Karpas-422 (cell line): ENCODE measurements at regions not wholly inside any gene's neighbourhood (a gene's known extent, or its start where the extent isn't known, plus 50 kb on each side); places are given as distances from the start of the nearest gene placed in this dataset.

Experiments
- DNase-seq: peaks from one replicate; pipeline ENCODE4 v3.0.0-alpha.2; 2015
- H2AFZ ChIP-seq: fragments of 200-600 bp; sonication (generic); 2 replicates; pipeline ENCODE4 v1.6.1; 2014; ENCODE audit warnings: antibody characterized with exemption, low read length, mixed read lengths
- H3K27ac ChIP-seq: fragments of 200-600 bp; sonication (generic); 2 replicates; pipeline ENCODE4 v1.5.1; 2014; ENCODE audit warnings: mild to moderate bottlenecking, low read length, moderate library complexity
- H3K27me3 ChIP-seq: fragments of 200-600 bp; sonication (generic); 2 replicates; pipeline ENCODE4 v1.6.1; 2014; ENCODE audit warnings: low read length, mixed read lengths
- H3K36me3 ChIP-seq: fragments of 200-600 bp; sonication (generic); 2 replicates; pipeline ENCODE4 v1.6.1; 2014; ENCODE audit warnings: low read length, mixed read lengths; ENCODE audit not compliant: insufficient read depth
- H3K4me1 ChIP-seq: fragments of 200-600 bp; sonication (generic); 2 replicates; pipeline ENCODE4 v1.6.1; 2014; ENCODE audit warnings: mild to moderate bottlenecking, low read length, mixed read lengths
- H3K4me2 ChIP-seq: fragments of 200-600 bp; sonication (generic); 2 replicates; pipeline ENCODE4 v1.6.1; 2014; ENCODE audit warnings: low read length, low read depth, mild to moderate bottlenecking; ENCODE audit not compliant: poor library complexity, severe bottlenecking
- H3K4me3 ChIP-seq: fragments of 200-600 bp; sonication (generic); 2 replicates; pipeline ENCODE4 v1.5.1; 2014; ENCODE audit warnings: mild to moderate bottlenecking, antibody characterized with exemption, low read length, mixed read lengths
- H3K79me2 ChIP-seq: fragments of 200-600 bp; sonication (generic); 2 replicates; pipeline ENCODE4 v1.6.1; 2014; ENCODE audit warnings: mild to moderate bottlenecking, low read length, mixed read lengths
- H3K9ac ChIP-seq: fragments of 200-600 bp; sonication (generic); 2 replicates; pipeline ENCODE4 v1.6.0; 2014; ENCODE audit warnings: low read length
- H3K9me2 ChIP-seq: fragments of 200-600 bp; sonication (generic), shearing (Covaris generic); replicated peaks from 2 replicates; pipeline ENCODE4 v1.6.0; 2014; ENCODE audit warnings: mild to moderate bottlenecking, low read length, moderate library complexity; ENCODE audit not compliant: insufficient read depth
- H3K9me3 ChIP-seq: fragments of 300-700, 200-600 bp; sonication (generic); 2 replicates; pipeline ENCODE4 v1.6.1; 2014; ENCODE audit warnings: low read length, mixed read lengths
- H4K20me1 ChIP-seq: fragments of 200-600 bp; sonication (generic); 2 replicates; pipeline ENCODE4 v1.6.1; 2014; ENCODE audit warnings: mild to moderate bottlenecking, antibody characterized with exemption, low read length, low read depth; ENCODE audit not compliant: insufficient read depth

DNA sequence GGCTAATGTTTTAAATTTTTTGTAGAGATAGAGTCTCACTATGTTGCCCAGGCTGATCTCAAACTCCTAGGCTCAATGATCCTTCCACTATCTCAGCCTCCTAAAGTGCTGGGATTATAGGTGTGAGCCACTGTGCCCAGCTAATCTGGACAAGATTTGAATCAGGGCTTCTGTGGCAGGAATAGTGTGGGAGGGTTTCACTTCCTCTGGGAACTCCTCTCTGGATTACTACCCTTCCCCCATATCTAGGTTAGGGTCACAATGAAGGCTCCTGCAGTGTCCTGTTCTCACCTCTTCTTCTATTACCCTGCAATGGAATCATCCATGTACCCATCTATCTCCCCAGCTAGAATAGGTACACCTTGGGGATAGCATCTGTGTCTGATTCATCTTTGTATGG, 133.6 kb upstream of the RAB4A start:
- Histone ChIP-seq H3K4me1 (no peaks in the 10 kb centered on the region), H3K36me3 (no peaks in the 10 kb centered on the region), H3K4me2 (no peak overlapping the region)

DNA sequence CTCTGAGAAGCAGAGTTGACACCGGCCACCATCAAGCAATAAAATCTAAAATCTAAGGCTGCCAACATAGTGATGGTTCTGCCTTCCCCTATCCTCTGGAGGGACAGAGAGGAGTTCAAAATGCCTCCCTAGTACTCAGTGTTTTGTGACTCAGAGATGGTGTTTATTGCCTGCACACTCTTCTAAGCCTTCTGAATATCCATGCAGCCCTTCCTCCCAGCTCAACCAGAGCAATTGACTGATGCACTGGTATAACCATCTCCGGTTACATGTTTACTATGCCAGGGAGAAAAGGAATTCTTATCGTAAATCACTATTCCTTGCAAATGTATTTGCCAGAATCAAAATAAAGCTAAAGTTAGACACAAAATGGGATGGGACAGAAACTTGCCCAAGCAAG, 132.9 kb upstream of the RAB4A start:
- H3K4me1 ChIP-seq, result no peaks in the 10 kb centered on the region
- H3K9me2 ChIP-seq, result no peaks in the 10 kb centered on the region
- H3K27me3 ChIP-seq, result no peaks in the 10 kb centered on the region
- no peak for DNase-seq
- no peak overlapping the region for H3K9ac ChIP-seq
- no peak overlapping the region for H2AFZ ChIP-seq
- no peaks in the 10 kb centered on the region for H3K79me2 ChIP-seq
- no peaks in the 10 kb centered on the region for H3K9me3 ChIP-seq
- H3K36me3 ChIP-seq, result no peaks in the 10 kb centered on the region
- H4K20me1 ChIP-seq, result no peaks in the 10 kb centered on the region
- no peak overlapping the region for H3K4me3 ChIP-seq
- H3K27ac ChIP-seq, result no peak overlapping the region
- no peak overlapping the region for H3K4me2 ChIP-seq

More for the DNA sequence above, 133.6 kb upstream of the RAB4A start:
- Histone ChIP-seq H3K27ac (no peak overlapping the region), H3K4me3 (no peak overlapping the region), H3K9ac (no peak overlapping the region), H3K79me2 (no peaks in the 10 kb centered on the region), H3K9me2 (no peaks in the 10 kb centered on the region), H3K27me3 (no peaks in the 10 kb centered on the region), H4K20me1 (no peaks in the 10 kb centered on the region), H3K9me3 (no peaks in the 10 kb centered on the region), H2AFZ (no peak overlapping the region)
- no peak for DNase-seq

DNA sequence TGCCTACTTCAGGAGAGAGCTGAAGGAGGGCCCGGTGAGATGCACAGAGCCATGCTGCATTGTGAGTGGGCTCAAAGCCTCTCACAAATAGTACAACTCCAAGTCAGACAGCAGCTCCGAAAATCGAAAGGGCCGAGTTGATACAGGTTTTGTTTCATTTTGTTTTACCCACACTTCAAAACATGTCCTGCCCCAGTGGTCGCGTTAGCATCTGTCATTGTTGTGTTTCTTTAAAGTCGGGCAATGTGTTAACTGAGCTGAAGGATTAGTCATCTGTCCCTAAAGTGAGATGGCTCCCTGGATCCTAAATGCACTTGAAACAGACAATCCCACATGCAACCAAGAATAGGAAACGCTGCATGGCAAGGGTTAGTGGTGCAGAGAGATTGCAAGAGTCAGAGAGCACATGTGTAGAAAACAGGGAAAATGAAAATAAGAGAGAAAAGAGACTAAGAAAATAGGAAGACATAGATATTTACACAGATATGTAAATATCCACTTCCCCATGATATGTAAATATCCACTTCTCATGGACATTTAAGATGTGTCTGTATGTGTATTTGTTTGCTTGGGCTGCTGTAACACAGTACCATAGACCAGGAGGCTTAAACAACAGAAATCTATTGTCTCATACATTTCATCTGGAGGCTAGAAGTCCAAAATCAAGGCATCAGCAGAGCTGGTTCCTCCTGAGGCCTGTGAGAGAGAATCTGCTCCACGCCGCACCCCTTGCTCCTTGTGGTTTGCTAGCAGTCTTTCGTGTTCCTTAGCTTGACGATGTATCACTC, 131.4 kb upstream of the RAB4A start:
- no peak overlapping the region for H3K9ac ChIP-seq
- no peaks in the 10 kb centered on the region for H3K4me1 ChIP-seq
- H3K27me3 ChIP-seq, result no peaks in the 10 kb centered on the region
- H3K4me3 ChIP-seq, result no peak overlapping the region
- no peak for DNase-seq
- H3K79me2 ChIP-seq, result no peaks in the 10 kb centered on the region
- H2AFZ ChIP-seq, result no peak overlapping the region
- no peaks in the 10 kb centered on the region for H3K36me3 ChIP-seq
- H3K9me3 ChIP-seq, result no peaks in the 10 kb centered on the region
- H4K20me1 ChIP-seq, result no peaks in the 10 kb centered on the region
- no peak overlapping the region for H3K27ac ChIP-seq
- H3K9me2 ChIP-seq, result no peaks in the 10 kb centered on the region
- H3K4me2 ChIP-seq, result no peak overlapping the region

DNA sequence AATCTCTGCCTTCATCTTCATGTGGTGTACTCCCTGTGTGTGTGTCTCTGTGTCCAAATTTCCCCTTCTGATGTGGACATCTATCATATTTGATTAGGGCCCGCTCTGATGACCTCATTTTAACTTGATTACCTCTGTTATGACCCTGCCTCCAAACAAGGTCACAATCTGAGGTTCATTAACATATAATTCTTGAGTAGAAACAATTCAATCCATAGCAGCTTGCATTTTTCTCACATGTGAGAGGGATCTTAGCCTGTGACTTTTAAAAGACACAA, 130.9 kb upstream of the RAB4A start:
- Histone ChIP-seq H3K27me3 (no peaks in the 10 kb centered on the region), H3K4me2 (no peak overlapping the region), H4K20me1 (no peaks in the 10 kb centered on the region), H3K9me3 (no peaks in the 10 kb centered on the region), H2AFZ (no peak overlapping the region), H3K36me3 (no peaks in the 10 kb centered on the region), H3K4me3 (no peak overlapping the region), H3K9me2 (no peaks in the 10 kb centered on the region), H3K79me2 (no peaks in the 10 kb centered on the region), H3K27ac (no peak overlapping the region), H3K4me1 (no peaks in the 10 kb centered on the region), H3K9ac (no peak overlapping the region)
- no peak for DNase-seq

DNA sequence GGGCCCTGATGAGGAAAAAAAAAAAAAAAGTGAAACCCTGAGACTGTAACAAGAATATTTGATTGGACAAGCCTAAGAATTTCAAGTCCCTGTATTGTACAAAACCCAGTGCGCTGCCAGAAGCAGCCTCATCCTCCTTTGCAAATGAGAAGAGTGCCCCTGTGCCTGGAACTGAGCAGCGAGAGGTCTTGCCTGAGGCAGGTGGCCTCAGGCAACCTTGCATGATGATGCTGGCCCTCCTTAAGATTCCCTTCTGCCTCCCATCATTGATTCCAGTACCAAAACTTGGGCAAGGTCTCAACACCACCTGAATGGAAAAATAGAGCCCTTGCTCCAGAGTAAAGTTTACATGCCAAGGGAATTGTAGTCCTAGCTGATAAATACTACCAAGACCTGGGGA, 129.6 kb upstream of the RAB4A start:
- no peaks in the 10 kb centered on the region for H3K27me3 ChIP-seq
- H3K4me1 ChIP-seq, result no peaks in the 10 kb centered on the region
- no peak overlapping the region for H3K9ac ChIP-seq
- H3K9me2 ChIP-seq, result no peaks in the 10 kb centered on the region
- no peak for DNase-seq
- no peak overlapping the region for H2AFZ ChIP-seq
- H3K36me3 ChIP-seq, result no peaks in the 10 kb centered on the region
- no peak overlapping the region for H3K4me3 ChIP-seq
- H4K20me1 ChIP-seq, result no peaks in the 10 kb centered on the region
- no peak overlapping the region for H3K27ac ChIP-seq
- no peak overlapping the region for H3K4me2 ChIP-seq
- no peaks in the 10 kb centered on the region for H3K9me3 ChIP-seq
- no peaks in the 10 kb centered on the region for H3K79me2 ChIP-seq

DNA sequence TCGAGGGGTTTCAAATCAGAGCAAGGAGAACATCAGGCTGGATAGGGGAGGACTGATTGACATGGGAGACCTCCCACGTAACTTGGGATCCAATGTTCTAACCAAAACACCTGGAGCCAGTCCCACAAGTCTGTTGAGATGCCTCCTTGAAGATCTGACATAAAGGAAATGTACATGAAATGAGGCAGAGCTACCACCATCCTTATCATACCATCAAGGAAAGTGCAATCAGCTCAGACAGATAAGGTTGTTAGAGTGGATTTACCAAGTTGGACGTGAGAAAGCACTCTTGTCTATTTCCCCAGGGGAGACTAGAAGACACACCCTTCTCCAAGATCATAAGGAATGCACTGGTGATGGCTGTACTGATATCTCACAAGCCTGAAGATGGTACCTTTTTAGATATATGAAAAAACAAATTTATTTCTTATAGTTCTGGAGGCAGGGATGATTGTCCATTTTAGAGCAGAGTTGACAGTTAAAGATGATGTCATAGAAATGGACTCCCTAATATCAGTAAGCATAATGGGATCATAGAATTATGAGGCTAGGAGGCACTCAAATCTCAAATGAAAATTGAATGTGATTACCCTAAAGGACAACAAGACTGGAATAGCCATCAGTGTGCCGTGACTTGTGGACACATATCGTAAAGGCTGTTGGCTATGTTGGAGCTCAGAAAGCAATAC, 129.1 kb upstream of the RAB4A start:
- H3K27ac ChIP-seq, result no peak overlapping the region
- no peaks in the 10 kb centered on the region for H3K9me2 ChIP-seq
- no peaks in the 10 kb centered on the region for H3K9me3 ChIP-seq
- no peak for DNase-seq
- no peak overlapping the region for H3K4me3 ChIP-seq
- no peaks in the 10 kb centered on the region for H3K27me3 ChIP-seq
- no peaks in the 10 kb centered on the region for H3K4me1 ChIP-seq
- no peak overlapping the region for H2AFZ ChIP-seq
- H3K36me3 ChIP-seq, result no peaks in the 10 kb centered on the region
- H3K9ac ChIP-seq, result no peak overlapping the region
- no peak overlapping the region for H3K4me2 ChIP-seq
- H4K20me1 ChIP-seq, result no peaks in the 10 kb centered on the region
- H3K79me2 ChIP-seq, result no peaks in the 10 kb centered on the region

DNA sequence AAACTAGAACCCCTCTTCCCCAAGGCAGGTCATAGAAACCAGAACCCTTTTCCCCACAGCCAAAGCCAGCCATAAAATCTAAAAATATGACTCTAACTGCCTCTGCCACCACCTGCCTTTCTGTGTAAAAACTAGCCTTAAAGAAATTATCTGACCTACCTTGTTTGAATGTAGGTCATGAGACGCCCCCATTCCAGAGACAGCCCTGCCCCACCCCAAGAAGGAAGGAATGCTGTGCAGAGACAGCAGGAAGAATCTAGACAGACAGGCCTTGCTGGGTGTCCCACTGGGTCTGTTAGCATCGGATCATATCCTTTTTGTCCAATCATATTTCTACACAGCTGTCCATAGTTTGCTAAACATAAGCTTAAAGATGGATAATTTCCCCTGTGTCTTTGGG, 128.4 kb upstream of the RAB4A start:
- DNase-seq, result no peak
- H3K4me2 ChIP-seq, result no peak overlapping the region
- no peaks in the 10 kb centered on the region for H3K9me2 ChIP-seq
- H3K9me3 ChIP-seq, result no peaks in the 10 kb centered on the region
- H3K9ac ChIP-seq, result no peak overlapping the region
- no peaks in the 10 kb centered on the region for H3K27me3 ChIP-seq
- H3K4me3 ChIP-seq, result no peak overlapping the region
- H3K79me2 ChIP-seq, result no peaks in the 10 kb centered on the region
- H4K20me1 ChIP-seq, result no peaks in the 10 kb centered on the region
- H2AFZ ChIP-seq, result no peak overlapping the region
- no peaks in the 10 kb centered on the region for H3K36me3 ChIP-seq
- H3K4me1 ChIP-seq, result no peaks in the 10 kb centered on the region
- no peak overlapping the region for H3K27ac ChIP-seq

DNA sequence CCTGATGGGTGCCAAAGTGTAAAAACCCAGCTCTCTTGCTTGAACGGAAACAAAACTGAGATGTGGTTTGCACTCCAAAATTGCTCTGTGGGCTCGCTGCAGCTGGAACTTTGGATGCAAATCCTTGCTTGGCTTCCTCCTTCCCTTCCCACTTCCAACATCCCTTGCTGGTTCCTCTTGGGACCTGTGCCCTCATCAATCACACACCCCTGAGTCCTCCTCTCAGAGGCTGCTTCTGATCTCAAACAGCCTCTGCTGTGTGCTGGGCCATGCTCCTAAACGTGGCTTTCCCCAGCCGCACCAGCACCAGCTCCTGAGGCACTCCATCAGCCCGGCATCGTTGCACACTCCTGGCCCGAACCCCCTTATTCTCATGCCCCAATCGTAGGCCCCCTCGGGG, 124.3 kb upstream of the RAB4A start:
- H2AFZ ChIP-seq, result no peak overlapping the region
- no peak overlapping the region for H3K4me3 ChIP-seq
- no peaks in the 10 kb centered on the region for H4K20me1 ChIP-seq
- H3K27me3 ChIP-seq, result no peaks in the 10 kb centered on the region
- no peaks in the 10 kb centered on the region for H3K4me1 ChIP-seq
- no peak overlapping the region for H3K4me2 ChIP-seq
- H3K79me2 ChIP-seq, result no peaks in the 10 kb centered on the region
- no peaks in the 10 kb centered on the region for H3K9me3 ChIP-seq
- no peak for DNase-seq
- H3K27ac ChIP-seq, result no peak overlapping the region
- no peaks in the 10 kb centered on the region for H3K9me2 ChIP-seq
- no peak overlapping the region for H3K9ac ChIP-seq
- no peaks in the 10 kb centered on the region for H3K36me3 ChIP-seq
